ENCODE measurements at regions not wholly inside any gene's neighbourhood (a gene's known extent, or its start where the extent isn't known, plus 50 kb on each side); places are given as distances from the start of the nearest gene placed in this dataset.

- H3K36me3 Mint-ChIP-seq: no peaks in the 10 kb centered on the region
- H3K27ac Mint-ChIP-seq: no peak overlapping the region
- no peak overlapping the region for H3K4me3 Mint-ChIP-seq
- ATAC-seq (no peak), DNase-seq (ENCODE audit: low spot score in 2 of 2) (no peak)
- peaks cover 7% of the 10 kb centered on the region for H3K9me3 Mint-ChIP-seq
- no peaks in the 10 kb centered on the region for H3K4me1 Mint-ChIP-seq
These were observed 455.4 kb downstream of the FOXG1 start for GRCh38 chr14:29222006-29222405.

GRCh38 chr14:29222671-29223268 is 456.2 kb downstream of the FOXG1 start:
- ATAC-seq: no peak
- Mint-ChIP-seq H3K9me3 (peaks cover 7% of the 10 kb centered on the region), H3K36me3 (no peaks in the 10 kb centered on the region), H3K4me1 (no peaks in the 10 kb centered on the region), H3K27ac (no peak overlapping the region), H3K4me3 (no peak overlapping the region)
- DNase-seq (ENCODE audit: low spot score in 2 of 2): no peak

- no peak overlapping the region for H3K4me3 Mint-ChIP-seq
- ATAC-seq: no peak
- H3K36me3 Mint-ChIP-seq: no peaks in the 10 kb centered on the region
These were observed 457.4 kb downstream of the FOXG1 start for GRCh38 chr14:29223947-29224346.

GRCh38 chr14:29227631-29228030 is 461.0 kb downstream of the FOXG1 start:
- Mint-ChIP-seq H3K36me3 (no peaks in the 10 kb centered on the region), H3K4me1 (no peaks in the 10 kb centered on the region), H3K9me3 (peaks cover 9% of the 10 kb centered on the region), H3K4me3 (no peak overlapping the region), H3K27ac (no peak overlapping the region)
- DNase-seq (ENCODE audit: low spot score in 2 of 2) (no peak), ATAC-seq (no peak)

More at GRCh38 chr14:29223947-29224346, 457.4 kb downstream of the FOXG1 start:
- Mint-ChIP-seq H3K27ac (no peak overlapping the region), H3K9me3 (peaks cover 10% of the 10 kb centered on the region), H3K4me1 (no peaks in the 10 kb centered on the region)
- DNase-seq (ENCODE audit: low spot score in 2 of 2): no peak

GRCh38 chr14:29232153-29232552 is 465.6 kb downstream of the FOXG1 start:
- H3K36me3 Mint-ChIP-seq: no peaks in the 10 kb centered on the region
- H3K4me1 Mint-ChIP-seq: no peaks in the 10 kb centered on the region
- ATAC-seq: no peak
- H3K4me3 Mint-ChIP-seq: no peak overlapping the region
- peaks cover 10% of the 10 kb centered on the region for H3K9me3 Mint-ChIP-seq
- no peak for DNase-seq (ENCODE audit: low spot score in 2 of 2)
- no peak overlapping the region for H3K27ac Mint-ChIP-seq

- no peak for ATAC-seq
- no peaks in the 10 kb centered on the region for H3K36me3 Mint-ChIP-seq
- DNase-seq (ENCODE audit: low spot score in 2 of 2): no peak
- H3K4me1 Mint-ChIP-seq: no peaks in the 10 kb centered on the region
- no peak overlapping the region for H3K4me3 Mint-ChIP-seq
- H3K27ac Mint-ChIP-seq: no peak overlapping the region
- H3K9me3 Mint-ChIP-seq: peaks cover 13% of the 10 kb centered on the region
These were observed 466.1 kb downstream of the FOXG1 start for GRCh38 chr14:29232711-29233110.

- DNase-seq (ENCODE audit: low spot score in 2 of 2): no peak
- no peak overlapping the region for H3K4me3 Mint-ChIP-seq
- no peaks in the 10 kb centered on the region for H3K4me1 Mint-ChIP-seq
- ATAC-seq: no peak
- no peak overlapping the region for H3K27ac Mint-ChIP-seq
- H3K36me3 Mint-ChIP-seq: no peaks in the 10 kb centered on the region
- peaks cover 11% of the 10 kb centered on the region for H3K9me3 Mint-ChIP-seq
These were observed 466.6 kb downstream of the FOXG1 start for GRCh38 chr14:29233188-29233587.

GRCh38 chr14:29235991-29236390 is 469.4 kb downstream of the FOXG1 start:
- Mint-ChIP-seq H3K9me3 (peaks cover 12% of the 10 kb centered on the region), H3K4me1 (no peaks in the 10 kb centered on the region), H3K4me3 (no peak overlapping the region), H3K36me3 (no peaks in the 10 kb centered on the region), H3K27ac (no peak overlapping the region)
- DNase-seq (ENCODE audit: low spot score in 2 of 2) (no peak), ATAC-seq (no peak)

- no peaks in the 10 kb centered on the region for H3K36me3 Mint-ChIP-seq
- no peak overlapping the region for H3K4me3 Mint-ChIP-seq
- no peak for DNase-seq (ENCODE audit: low spot score in 2 of 2)
- no peak for ATAC-seq
- no peak overlapping the region for H3K27ac Mint-ChIP-seq
- H3K4me1 Mint-ChIP-seq: no peaks in the 10 kb centered on the region
- H3K9me3 Mint-ChIP-seq: peaks cover 9% of the 10 kb centered on the region
These were observed 469.8 kb downstream of the FOXG1 start for GRCh38 chr14:29236401-29236800.

- no peak overlapping the region for H3K4me3 Mint-ChIP-seq
- no peak for ATAC-seq
- no peak overlapping the region for H3K27ac Mint-ChIP-seq
- H3K4me1 Mint-ChIP-seq: no peaks in the 10 kb centered on the region
- no peak for DNase-seq (ENCODE audit: low spot score in 2 of 2)
- H3K9me3 Mint-ChIP-seq: peaks cover 9% of the 10 kb centered on the region
- H3K36me3 Mint-ChIP-seq: no peaks in the 10 kb centered on the region
These were observed 470.3 kb downstream of the FOXG1 start for GRCh38 chr14:29236848-29237247.

GRCh38 chr14:29240066-29240465 is 473.5 kb downstream of the FOXG1 start:
- ATAC-seq (no peak), DNase-seq (ENCODE audit: low spot score in 2 of 2) (no peak)
- H3K4me3 Mint-ChIP-seq: no peak overlapping the region
- no peaks in the 10 kb centered on the region for H3K36me3 Mint-ChIP-seq
- H3K27ac Mint-ChIP-seq: no peak overlapping the region
- no peaks in the 10 kb centered on the region for H3K4me1 Mint-ChIP-seq
- peaks cover 15% of the 10 kb centered on the region for H3K9me3 Mint-ChIP-seq

- ATAC-seq: no peak
- H3K9me3 Mint-ChIP-seq: peaks cover 20% of the 10 kb centered on the region
- DNase-seq (ENCODE audit: low spot score in 2 of 2): no peak
- no peaks in the 10 kb centered on the region for H3K4me1 Mint-ChIP-seq
- no peak overlapping the region for H3K27ac Mint-ChIP-seq
- no peak overlapping the region for H3K4me3 Mint-ChIP-seq
- no peaks in the 10 kb centered on the region for H3K36me3 Mint-ChIP-seq
These were observed 476.5 kb downstream of the FOXG1 start for GRCh38 chr14:29242755-29243754.

GRCh38 chr14:29255692-29256091 is 489.1 kb downstream of the FOXG1 start:
- DNase-seq (ENCODE audit: low spot score in 2 of 2): no peak
- H3K27ac Mint-ChIP-seq: no peak overlapping the region
- H3K4me1 Mint-ChIP-seq: no peaks in the 10 kb centered on the region
- H3K4me3 Mint-ChIP-seq: no peak overlapping the region
- peaks cover 24% of the 10 kb centered on the region for H3K9me3 Mint-ChIP-seq
- no peaks in the 10 kb centered on the region for H3K36me3 Mint-ChIP-seq
- ATAC-seq: no peak

- no peaks in the 10 kb centered on the region for H3K36me3 Mint-ChIP-seq
- DNase-seq (ENCODE audit: low spot score in 2 of 2): no peak
- peaks cover 28% of the 10 kb centered on the region for H3K9me3 Mint-ChIP-seq
- H3K27ac Mint-ChIP-seq: no peak overlapping the region
- no peaks in the 10 kb centered on the region for H3K4me1 Mint-ChIP-seq
- H3K4me3 Mint-ChIP-seq: no peak overlapping the region
- no peak for ATAC-seq
These were observed 496.4 kb downstream of the FOXG1 start for GRCh38 chr14:29262979-29263378.

- Mint-ChIP-seq H3K27ac (no peak overlapping the region), H3K4me3 (no peak overlapping the region), H3K9me3 (peaks cover 23% of the 10 kb centered on the region), H3K36me3 (no peaks in the 10 kb centered on the region), H3K4me1 (no peaks in the 10 kb centered on the region)
- ATAC-seq: no peak
- DNase-seq (ENCODE audit: low spot score in 2 of 2): no peak
These were observed 498.3 kb downstream of the FOXG1 start for GRCh38 chr14:29264865-29265264.

GRCh38 chr14:29265852-29266251 is 499.3 kb downstream of the FOXG1 start:
- H3K4me1 Mint-ChIP-seq: no peaks in the 10 kb centered on the region
- H3K27ac Mint-ChIP-seq: no peak overlapping the region
- no peak for ATAC-seq
- H3K4me3 Mint-ChIP-seq: no peak overlapping the region
- H3K9me3 Mint-ChIP-seq: peaks cover 24% of the 10 kb centered on the region
- DNase-seq (ENCODE audit: low spot score in 2 of 2): no peak
- no peaks in the 10 kb centered on the region for H3K36me3 Mint-ChIP-seq

Data from stimulated activated effector memory CD8-positive, alpha-beta T cell treated with anti-CD3 and anti-CD28 coated beads, Interleukin-12 subunit alpha, Interleukin-12 subunit beta, amount 100 ng/mL, for 72 hours (primary cell).